ENCODE measurements at regions not wholly inside any gene's neighbourhood (a gene's known extent, or its start where the extent isn't known, plus 50 kb on each side); places are given as distances from the start of the nearest gene placed in this dataset.
"Not testable (repeated sequence)": the region's sequence is repeated elsewhere in the genome, so short reads cannot be mapped to it uniquely, and the experiment has no call there.

DNA sequence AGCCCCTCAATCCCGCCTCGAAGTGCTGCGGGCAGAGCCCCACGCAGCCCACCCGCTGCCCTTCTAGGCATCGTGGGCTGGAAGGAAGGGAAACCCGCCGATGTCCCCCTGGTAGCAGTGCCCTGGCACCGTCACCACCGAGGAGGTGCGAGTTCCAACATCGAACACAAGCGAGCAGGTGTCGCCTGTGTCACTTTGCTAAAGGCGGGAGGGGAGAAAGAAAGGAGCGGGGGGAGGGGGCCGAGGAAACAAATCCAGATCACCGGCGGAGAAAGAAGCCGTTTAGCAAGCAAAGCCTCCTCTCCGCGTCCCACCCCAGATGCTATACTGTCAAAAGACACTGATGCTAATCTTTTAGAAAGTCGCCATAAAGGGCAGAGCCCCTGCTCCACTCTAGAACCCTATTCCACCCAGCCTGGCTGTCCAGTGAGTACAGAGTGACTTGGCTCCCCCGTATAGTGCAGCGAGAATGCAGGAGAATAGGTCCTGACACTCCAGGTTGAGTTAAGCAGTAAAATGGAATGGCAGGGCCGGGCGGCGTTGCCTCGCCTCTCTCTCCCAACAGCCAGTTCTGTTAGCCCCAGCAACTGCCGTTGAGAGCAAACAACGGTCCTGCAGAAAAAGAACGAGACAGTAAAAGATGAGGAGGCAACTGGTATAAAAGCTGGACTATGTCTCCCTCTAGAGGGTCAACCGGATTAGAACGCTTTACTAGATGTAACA is 67.9 kb upstream of the USP15 start:
- H3K27me3 ChIP-seq (ENCODE audit: control insufficient read depth, insufficient read depth, low read length), result peaks cover 5% of the 10 kb centered on the region
- H3K4me1 ChIP-seq (ENCODE audit: control insufficient read depth, insufficient read depth, low read length, poor library complexity, severe bottlenecking), result peaks cover 29% of the 10 kb centered on the region
- no peak overlapping the region for H3K27ac ChIP-seq (ENCODE audit: insufficient read depth, low read length, poor library complexity, severe bottlenecking)
- ATAC-seq (ENCODE audit: low read depth in 2 of 2), result peak; percentile 89 to 90
- peak; percentile 36 to 88 (median 82) for DNase-seq
- H3K36me3 ChIP-seq (ENCODE audit: control insufficient read depth, insufficient read depth, low read length), result no peaks in the 10 kb centered on the region
- H3K9me3 Mint-ChIP-seq, result peaks cover 0 to 2% (median 0%) of the 10 kb centered on the region in 7 donors
- H3K27ac Mint-ChIP-seq, result peak overlapping the region; percentile 16 to 89 (median 84)
- no peaks in the 10 kb centered on the region for H3K36me3 Mint-ChIP-seq
- H3K4me1 Mint-ChIP-seq, result peaks cover 0 to 28% (median 19%) of the 10 kb centered on the region in 4 donors
- no peaks in the 10 kb centered on the region for H3K9me3 ChIP-seq (ENCODE audit: control insufficient read depth in 2 of 2, low read length in 2 of 2)
- H3K27me3 Mint-ChIP-seq, result peaks cover 59% of the 10 kb centered on the region
- H3K4me3 Mint-ChIP-seq, result peak overlapping the region; percentile 69 to 96 (median 93)
- H3K4me3 ChIP-seq (ENCODE audit: low read depth, low read length), result peak overlapping the region; percentile 84

DNA sequence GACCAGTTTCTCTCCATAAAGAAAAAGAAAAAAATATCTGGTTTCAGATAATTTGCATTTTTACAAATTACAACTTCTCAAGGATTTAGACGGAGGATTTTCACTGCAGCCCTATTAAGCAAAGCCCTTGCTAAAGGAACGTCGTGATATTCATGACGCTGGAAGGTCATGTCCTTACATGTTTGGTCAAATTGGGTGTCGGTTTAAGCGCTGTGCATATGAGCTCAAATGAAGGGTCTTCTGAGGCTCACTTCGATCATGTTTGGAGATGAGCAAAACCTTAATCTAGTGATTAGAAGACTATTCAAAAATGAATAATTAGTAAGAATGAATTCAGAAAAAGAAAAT is 67.3 kb upstream of the USP15 start:
- DNase-seq (no peak), ATAC-seq (ENCODE audit: low read depth in 2 of 2) (no peak)
- peaks cover 0 to 28% (median 19%) of the 10 kb centered on the region in 4 donors for H3K4me1 Mint-ChIP-seq
- peaks cover 5% of the 10 kb centered on the region for H3K27me3 ChIP-seq (ENCODE audit: control insufficient read depth, insufficient read depth, low read length)
- no peak overlapping the region for H3K27ac ChIP-seq (ENCODE audit: insufficient read depth, low read length, poor library complexity, severe bottlenecking)
- peak overlapping the region; percentile 69 to 96 (median 93) for H3K4me3 Mint-ChIP-seq
- H3K4me1 ChIP-seq (ENCODE audit: control insufficient read depth, insufficient read depth, low read length, poor library complexity, severe bottlenecking), result peaks cover 29% of the 10 kb centered on the region
- peak overlapping the region; percentile 84 for H3K4me3 ChIP-seq (ENCODE audit: low read depth, low read length)
- peaks cover 54% of the 10 kb centered on the region for H3K27me3 Mint-ChIP-seq
- peak overlapping the region in 2 of 3 donors; percentile 16 to 84 for H3K27ac Mint-ChIP-seq
- H3K36me3 ChIP-seq (ENCODE audit: control insufficient read depth, insufficient read depth, low read length), result no peaks in the 10 kb centered on the region
- H3K36me3 Mint-ChIP-seq, result no peaks in the 10 kb centered on the region
- H3K9me3 Mint-ChIP-seq, result peaks cover 0 to 4% (median 0%) of the 10 kb centered on the region in 7 donors
- H3K9me3 ChIP-seq (ENCODE audit: control insufficient read depth in 2 of 2, low read length in 2 of 2), result no peaks in the 10 kb centered on the region

DNA sequence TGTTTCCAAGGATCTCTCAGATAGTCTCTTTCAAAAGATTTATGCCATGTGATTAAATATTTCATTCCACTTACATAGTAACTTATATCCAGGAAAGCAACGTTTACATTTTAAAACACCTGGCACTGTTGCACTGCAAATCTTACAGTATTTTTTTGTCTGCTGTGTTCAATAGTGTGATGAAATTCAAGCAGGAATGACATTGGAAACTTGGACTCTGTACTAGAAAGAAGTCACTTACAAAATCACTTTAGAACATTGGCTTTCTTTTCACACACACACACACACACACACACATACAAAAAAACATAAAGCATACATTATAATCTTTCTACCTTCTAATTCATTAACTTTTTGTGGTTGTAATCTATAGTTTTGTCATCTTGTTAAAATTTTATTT is 66.2 kb upstream of the USP15 start:
- peaks cover 0 to 28% (median 19%) of the 10 kb centered on the region in 4 donors for H3K4me1 Mint-ChIP-seq
- peaks cover 5% of the 10 kb centered on the region for H3K27me3 ChIP-seq (ENCODE audit: control insufficient read depth, insufficient read depth, low read length)
- H3K4me1 ChIP-seq (ENCODE audit: control insufficient read depth, insufficient read depth, low read length, poor library complexity, severe bottlenecking), result peaks cover 29% of the 10 kb centered on the region
- peaks cover 0 to 5% (median 0%) of the 10 kb centered on the region in 7 donors for H3K9me3 Mint-ChIP-seq
- H3K36me3 ChIP-seq (ENCODE audit: control insufficient read depth, insufficient read depth, low read length), result no peaks in the 10 kb centered on the region
- no peak overlapping the region for H3K4me3 Mint-ChIP-seq
- H3K4me3 ChIP-seq (ENCODE audit: low read depth, low read length), result no peak overlapping the region
- H3K36me3 Mint-ChIP-seq, result no peaks in the 10 kb centered on the region
- H3K27ac ChIP-seq (ENCODE audit: insufficient read depth, low read length, poor library complexity, severe bottlenecking), result no peak overlapping the region
- no peaks in the 10 kb centered on the region for H3K9me3 ChIP-seq (ENCODE audit: control insufficient read depth in 2 of 2, low read length in 2 of 2)
- ATAC-seq (ENCODE audit: low read depth in 2 of 2) (no peak), DNase-seq (no peak)
- peaks cover 47% of the 10 kb centered on the region for H3K27me3 Mint-ChIP-seq
- no peak overlapping the region for H3K27ac Mint-ChIP-seq

DNA sequence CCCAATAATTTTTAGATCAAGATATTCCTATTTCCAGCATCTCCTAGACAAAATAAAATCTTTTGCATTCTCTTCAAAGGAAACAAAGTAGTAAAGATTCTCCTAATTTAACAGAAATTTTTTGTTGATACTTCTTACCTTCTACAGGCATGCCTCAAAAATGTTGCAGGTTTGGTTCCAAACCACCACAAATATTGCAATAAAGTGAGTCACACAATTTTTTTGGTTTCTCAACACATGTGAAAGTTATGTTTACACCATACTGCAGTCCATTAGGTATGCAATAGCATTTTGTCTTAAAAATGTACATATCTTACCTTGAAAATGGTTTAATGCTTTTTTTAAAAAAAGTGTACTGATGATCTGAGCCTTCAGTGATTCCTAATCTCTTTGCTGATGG is 65.6 kb upstream of the USP15 start:
- no peaks in the 10 kb centered on the region for H3K9me3 ChIP-seq (ENCODE audit: control insufficient read depth in 2 of 2, low read length in 2 of 2)
- no peak for ATAC-seq (ENCODE audit: low read depth in 2 of 2)
- no peak overlapping the region for H3K27ac ChIP-seq (ENCODE audit: insufficient read depth, low read length, poor library complexity, severe bottlenecking)
- no peaks in the 10 kb centered on the region for H3K36me3 ChIP-seq (ENCODE audit: control insufficient read depth, insufficient read depth, low read length)
- peaks cover 0 to 5% (median 2%) of the 10 kb centered on the region in 7 donors for H3K9me3 Mint-ChIP-seq
- no peak overlapping the region for H3K27ac Mint-ChIP-seq
- H3K27me3 Mint-ChIP-seq, result peaks cover 41% of the 10 kb centered on the region
- no peak overlapping the region for H3K4me3 ChIP-seq (ENCODE audit: low read depth, low read length)
- H3K36me3 Mint-ChIP-seq, result no peaks in the 10 kb centered on the region
- peaks cover 0 to 28% (median 19%) of the 10 kb centered on the region in 4 donors for H3K4me1 Mint-ChIP-seq
- H3K4me3 Mint-ChIP-seq, result no peak overlapping the region
- peaks cover 3% of the 10 kb centered on the region for H3K27me3 ChIP-seq (ENCODE audit: control insufficient read depth, insufficient read depth, low read length)
- no peak for DNase-seq
- H3K4me1 ChIP-seq (ENCODE audit: control insufficient read depth, insufficient read depth, low read length, poor library complexity, severe bottlenecking), result peaks cover 29% of the 10 kb centered on the region

DNA sequence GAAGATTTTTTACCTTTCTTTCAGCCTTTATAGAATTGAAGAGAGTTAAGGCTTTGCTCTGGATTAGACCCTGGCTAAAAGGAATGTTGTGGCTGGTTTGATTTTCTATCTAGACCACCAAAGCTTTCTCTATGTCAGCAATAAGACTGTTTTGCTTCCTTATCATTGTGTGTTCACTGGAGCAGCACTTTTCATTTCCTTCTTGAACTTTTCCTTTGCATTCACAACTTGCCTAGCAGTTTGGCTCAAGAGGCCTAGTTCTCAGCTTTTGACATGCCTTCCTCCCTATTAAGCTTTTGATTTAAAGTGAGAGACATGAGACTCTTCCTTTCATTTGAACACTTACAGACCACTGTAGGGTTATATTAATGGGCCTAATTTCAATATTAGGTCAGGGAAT is 64.1 kb upstream of the USP15 start:
- peaks cover 0 to 8% (median 6%) of the 10 kb centered on the region in 7 donors for H3K9me3 Mint-ChIP-seq
- no peak overlapping the region for H3K4me3 Mint-ChIP-seq
- no peak for DNase-seq
- ATAC-seq (ENCODE audit: low read depth in 2 of 2), result no peak
- H3K27me3 ChIP-seq (ENCODE audit: control insufficient read depth, insufficient read depth, low read length), result no peaks in the 10 kb centered on the region
- peaks cover 0 to 7% of the 10 kb centered on the region in 2 experiments for H3K9me3 ChIP-seq (ENCODE audit: control insufficient read depth in 2 of 2, low read length in 2 of 2)
- peaks cover 17% of the 10 kb centered on the region for H3K4me1 ChIP-seq (ENCODE audit: control insufficient read depth, insufficient read depth, low read length, poor library complexity, severe bottlenecking)
- no peaks in the 10 kb centered on the region for H3K36me3 ChIP-seq (ENCODE audit: control insufficient read depth, insufficient read depth, low read length)
- H3K4me1 Mint-ChIP-seq, result peaks cover 0 to 16% (median 10%) of the 10 kb centered on the region in 4 donors
- H3K36me3 Mint-ChIP-seq, result no peaks in the 10 kb centered on the region
- H3K4me3 ChIP-seq (ENCODE audit: low read depth, low read length), result no peak overlapping the region
- H3K27ac Mint-ChIP-seq, result peak overlapping the region in 2 of 3 donors; percentile 33 to 60
- no peak overlapping the region for H3K27ac ChIP-seq (ENCODE audit: insufficient read depth, low read length, poor library complexity, severe bottlenecking)
- H3K27me3 Mint-ChIP-seq, result peaks cover 30% of the 10 kb centered on the region

DNA sequence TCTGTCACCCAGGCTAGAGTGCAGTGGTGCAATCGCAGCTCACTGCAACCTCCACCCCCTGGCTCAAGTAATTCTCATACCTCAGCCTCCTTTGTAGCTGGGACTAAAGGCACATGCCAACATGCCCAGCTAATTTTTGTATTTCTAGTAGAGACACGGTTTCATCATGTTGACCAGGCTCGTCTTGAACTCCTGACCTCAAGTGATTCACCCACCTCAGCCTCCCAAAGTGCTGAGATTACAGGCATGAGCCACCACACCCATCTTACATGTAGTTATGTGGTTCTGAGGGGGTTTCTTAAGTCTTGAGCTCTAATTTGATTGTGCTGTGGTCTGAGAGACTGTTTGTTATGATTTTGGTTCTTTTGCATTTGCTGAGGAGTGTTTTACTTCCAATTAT is 57.3 kb upstream of the USP15 start:
- H3K4me3 Mint-ChIP-seq; H3K27ac Mint-ChIP-seq; H3K4me3 ChIP-seq (ENCODE audit: low read depth, low read length); H3K4me1 ChIP-seq (ENCODE audit: control insufficient read depth, insufficient read depth, low read length, poor library complexity, severe bottlenecking); H3K4me1 Mint-ChIP-seq; H3K36me3 Mint-ChIP-seq; H3K9me3 ChIP-seq (ENCODE audit: control insufficient read depth in 2 of 2, low read length in 2 of 2); H3K36me3 ChIP-seq (ENCODE audit: control insufficient read depth, insufficient read depth, low read length); ATAC-seq (ENCODE audit: low read depth in 2 of 2); H3K27me3 ChIP-seq (ENCODE audit: control insufficient read depth, insufficient read depth, low read length); H3K27ac ChIP-seq (ENCODE audit: insufficient read depth, low read length, poor library complexity, severe bottlenecking); DNase-seq: not testable (repeated sequence)
- peaks cover 13% of the 10 kb centered on the region for H3K27me3 Mint-ChIP-seq
- H3K9me3 Mint-ChIP-seq, result peaks cover 4 to 30% (median 9%) of the 10 kb centered on the region in 7 donors

DNA sequence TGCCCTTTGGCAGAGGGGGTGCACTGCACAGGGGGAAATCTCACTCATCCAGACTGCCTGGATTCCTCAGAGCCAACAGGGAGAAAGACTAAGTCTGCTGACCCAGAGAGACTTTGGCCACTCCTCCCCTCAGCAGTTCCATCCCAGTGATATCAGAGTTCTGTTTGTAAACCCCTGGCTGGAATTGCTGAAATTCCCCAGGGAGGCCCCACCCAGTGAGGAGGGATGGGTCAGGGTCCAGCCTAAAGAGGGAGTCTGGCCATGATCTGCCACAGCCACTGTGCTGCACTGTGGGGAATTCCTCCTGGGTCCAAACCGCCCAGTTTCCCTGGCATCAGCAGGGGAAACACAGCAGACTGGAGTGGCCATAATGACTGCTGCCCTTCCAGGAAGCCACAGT is 54.9 kb upstream of the USP15 start:
- ATAC-seq (ENCODE audit: low read depth in 2 of 2) (no peak), DNase-seq (no peak)
- no peak overlapping the region for H3K27ac Mint-ChIP-seq
- H3K27me3 ChIP-seq (ENCODE audit: control insufficient read depth, insufficient read depth, low read length), result peaks cover 4% of the 10 kb centered on the region
- no peak overlapping the region for H3K27ac ChIP-seq (ENCODE audit: insufficient read depth, low read length, poor library complexity, severe bottlenecking)
- peaks cover 2 to 16% (median 6%) of the 10 kb centered on the region in 4 donors for H3K4me1 Mint-ChIP-seq
- H3K4me3 Mint-ChIP-seq, result no peak overlapping the region
- no peak overlapping the region for H3K4me3 ChIP-seq (ENCODE audit: low read depth, low read length)
- H3K27me3 Mint-ChIP-seq, result peaks cover 18% of the 10 kb centered on the region
- no peaks in the 10 kb centered on the region for H3K4me1 ChIP-seq (ENCODE audit: control insufficient read depth, insufficient read depth, low read length, poor library complexity, severe bottlenecking)
- H3K36me3 Mint-ChIP-seq, result peaks cover 8% of the 10 kb centered on the region
- H3K36me3 ChIP-seq (ENCODE audit: control insufficient read depth, insufficient read depth, low read length), result no peaks in the 10 kb centered on the region
- peaks cover 4 to 8% of the 10 kb centered on the region in 2 experiments for H3K9me3 ChIP-seq (ENCODE audit: control insufficient read depth in 2 of 2, low read length in 2 of 2)
- peaks cover 4 to 30% (median 7%) of the 10 kb centered on the region in 7 donors for H3K9me3 Mint-ChIP-seq

DNA sequence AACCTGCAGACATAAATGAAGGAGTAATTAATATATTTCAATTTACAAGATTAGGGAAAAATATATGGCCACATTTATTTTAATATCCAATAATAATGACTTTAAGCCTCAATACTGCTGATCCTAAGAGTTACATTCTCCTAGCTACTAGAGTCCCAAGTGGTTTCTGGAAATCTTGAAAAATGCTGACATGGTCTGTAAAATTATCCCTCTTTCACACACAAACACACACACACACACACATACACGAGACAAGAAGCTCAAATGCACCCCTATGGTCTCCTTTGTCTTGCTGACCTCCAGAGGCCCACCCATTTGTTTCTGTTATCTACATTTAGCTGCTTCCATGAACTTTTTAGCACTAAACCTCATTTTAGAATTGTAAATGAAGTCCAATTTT is 53.0 kb upstream of the USP15 start:
- Mint-ChIP-seq H3K36me3 (peaks cover 8% of the 10 kb centered on the region), H3K4me1 (peaks cover 4 to 24% (median 15%) of the 10 kb centered on the region in 4 donors), H3K27me3 (peaks cover 16% of the 10 kb centered on the region), H3K4me3 (no peak overlapping the region), H3K9me3 (peaks cover 2 to 17% (median 6%) of the 10 kb centered on the region in 7 donors), H3K27ac (peak overlapping the region in 1 of 3 donors; percentile 71)
- no peak for ATAC-seq (ENCODE audit: low read depth in 2 of 2)
- Histone ChIP-seq H3K27ac (ENCODE audit: insufficient read depth, low read length, poor library complexity, severe bottlenecking) (no peak overlapping the region), H3K36me3 (ENCODE audit: control insufficient read depth, insufficient read depth, low read length) (no peaks in the 10 kb centered on the region), H3K4me3 (ENCODE audit: low read depth, low read length) (no peak overlapping the region), H3K9me3 (ENCODE audit: control insufficient read depth in 2 of 2, low read length in 2 of 2) (peaks cover 0 to 8% of the 10 kb centered on the region in 2 experiments), H3K4me1 (ENCODE audit: control insufficient read depth, insufficient read depth, low read length, poor library complexity, severe bottlenecking) (no peaks in the 10 kb centered on the region), H3K27me3 (ENCODE audit: control insufficient read depth, insufficient read depth, low read length) (peaks cover 4% of the 10 kb centered on the region)
- DNase-seq, result no peak
